GM12878 (cell line): ENCODE measurements at regions not wholly inside any gene's neighbourhood (a gene's known extent, or its start where the extent isn't known, plus 50 kb on each side); places are given as distances from the start of the nearest gene placed in this dataset.

Experiments
- ATAC-seq: fragments of 200-7000 bp; cut with Tn5 transposase; 3 replicates; pipeline ENCODE4 v1.9.1; 2020; ENCODE audit warnings: mild to moderate bottlenecking, moderate library complexity
- BruUV-seq: library from RNA; stranded (reverse); fragments of 400-500 nt; replicated peaks from 2 replicates; lab custom pipeline; 2021; lab: Mats Ljungman, UMichigan
- CTCF ChIA-PET: fragments of 300-600 bp; sonication (Branson Sonifier 250); formaldehyde crosslinking; extraction: SDS; loops from one replicate; lab custom pipeline; 2021; ENCODE audit warnings: inconsistent platforms; lab: Yijun Ruan, JAX
- POLR2A ChIA-PET: fragments of 350-600 bp; formaldehyde crosslinking; extraction: SDS; loops from one replicate; lab custom pipeline; 2021; ENCODE audit warnings: inconsistent platforms; lab: Charles Lee
- RAD21 ChIA-PET: fragments of 300-600 bp; sonication (Branson Sonifier 250); formaldehyde crosslinking; loops from one replicate; lab custom pipeline; 2023; ENCODE audit warnings: antibody characterized with exemption; ENCODE audit not compliant: unreplicated experiment; lab: Charles Lee
- SMC1A ChIA-PET: fragments of 300-600 bp; sonication (Branson Sonifier 250); formaldehyde crosslinking; loops from one replicate; lab custom pipeline; 2023; ENCODE audit not compliant: unreplicated experiment, uncharacterized antibody; lab: Charles Lee
- DNase-seq: peaks from one replicate; pipeline ENCODE4 v3.0.0-alpha.2; 2011; ENCODE audit warnings: low read depth, low spot score
- FAIRE-seq: peaks from 3 replicates; lab custom pipeline; 2011; peaks lifted over from hg19 to GRCh38; lab: Jason Lieb, UNC
- H2AFZ ChIP-seq: 2 replicates; pipeline ENCODE4 v1.6.0; 2011; ENCODE audit warnings: low read depth, low read length, control low read depth; ENCODE audit not compliant: control insufficient read depth
- H3K27ac ChIP-seq: 2 replicates; pipeline ENCODE4 v1.5.1; 2011; ENCODE audit warnings: control low read depth; ENCODE audit not compliant: control insufficient read depth, insufficient read depth
- H3K27me3 ChIP-seq, 2 experiments: replicated peaks in 1 of 2; 2 replicates each; pipeline versions ENCODE4 v1.6.0 to v1.6.1; 2011; ENCODE audit warnings: low read length in 1 of 2; ENCODE audit not compliant: control insufficient read depth in 2 of 2, insufficient read depth in 2 of 2
- H3K36me3 ChIP-seq, 2 experiments: 2 replicates each; pipeline ENCODE4 v1.5.1; 2011; ENCODE audit warnings: low read length in 1 of 2; ENCODE audit not compliant: control insufficient read depth in 2 of 2, insufficient read depth in 2 of 2
- H3K4me1 ChIP-seq: 2 replicates; pipeline ENCODE4 v1.6.1; 2011; ENCODE audit warnings: mild to moderate bottlenecking, low read length, moderate library complexity, mixed read lengths; ENCODE audit not compliant: control insufficient read depth, insufficient read depth
- H3K4me2 ChIP-seq: 2 replicates; pipeline ENCODE4 v1.6.0; 2011; ENCODE audit warnings: control low read depth; ENCODE audit not compliant: control insufficient read depth, insufficient read depth
- H3K4me3 ChIP-seq: fragments of 200-600 bp; sonication (generic); 2 replicates; pipeline ENCODE4 v1.5.1; 2016
- H3K79me2 ChIP-seq: 2 replicates; pipeline ENCODE4 v1.6.0; 2011; ENCODE audit warnings: low read length; ENCODE audit not compliant: control insufficient read depth, insufficient read depth
- H3K9ac ChIP-seq: 2 replicates; pipeline ENCODE4 v1.8.0; 2011; ENCODE audit warnings: low read length, control low read depth, mixed read lengths; ENCODE audit not compliant: control insufficient read depth, insufficient read depth
- H3K9me3 ChIP-seq: replicated peaks from 3 replicates; pipeline ENCODE4 v1.5.1; 2011; ENCODE audit warnings: mild to moderate bottlenecking, low read length; ENCODE audit not compliant: control insufficient read depth, insufficient read depth
- H4K20me1 ChIP-seq: 2 replicates; pipeline ENCODE4 v1.6.0; 2011; ENCODE audit not compliant: control insufficient read depth, insufficient read depth
- BRCA1 ChIP-seq: IDR thresholded peaks from 2 replicates; pipeline ENCODE4 v1.6.1; 2011; ENCODE audit warnings: low read depth, low read length, improper control_type of control experiment
- CBFB ChIP-seq: IDR thresholded peaks from 2 replicates; pipeline ENCODE4 v1.6.1; 2016; ENCODE audit warnings: antibody characterized with exemption, low read depth
- CEBPB ChIP-seq, 2 experiments: fragments of 150-350 bp in 1 of 2; IDR thresholded peaks; 2 replicates each; pipeline ENCODE4 v1.6.1; 2012 to 2014; ENCODE audit warnings: low read depth in 2 of 2, low read length in 2 of 2, borderline replicate concordance in 1 of 2, inconsistent platforms in 1 of 2
- CREB1 ChIP-seq: IDR thresholded peaks from 2 replicates; pipeline ENCODE4 v1.6.1; 2012; ENCODE audit warnings: low read depth, mild to moderate bottlenecking, inconsistent platforms
- HDGF ChIP-seq: fragments of 450-650 bp; IDR thresholded peaks from 2 replicates; pipeline ENCODE4 v1.6.1; 2016; ENCODE audit warnings: antibody characterized with exemption
- HSF1 ChIP-seq: fragments of 150-350 bp; IDR thresholded peaks from 2 replicates; pipeline ENCODE4 v1.6.1; 2014; ENCODE audit warnings: mild to moderate bottlenecking, low read depth, low read length
- KAT2A ChIP-seq: conservative IDR thresholded peaks from 2 replicates; pipeline ENCODE4 v1.6.1; 2011; ENCODE audit warnings: low read depth, low read length; ENCODE audit not compliant: control insufficient read depth
- NBN ChIP-seq: fragments of 450-650 bp; IDR thresholded peaks from 2 replicates; pipeline ENCODE4 v1.6.1; 2016
- PAX8 ChIP-seq: fragments of 450-650 bp; IDR thresholded peaks from 2 replicates; pipeline ENCODE4 v1.6.1; 2017; ENCODE audit warnings: mild to moderate bottlenecking, moderate library complexity
- RCOR1 ChIP-seq: conservative IDR thresholded peaks from 2 replicates; pipeline ENCODE4 v1.6.1; 2012; ENCODE audit warnings: low read depth, low read length, improper control_type of control experiment
- SKIL ChIP-seq: fragments of 450-650 bp; IDR thresholded peaks from 2 replicates; pipeline ENCODE4 v1.6.1; 2017; ENCODE audit warnings: mild to moderate bottlenecking, low read depth, inconsistent platforms; ENCODE audit not compliant: poor library complexity, severe bottlenecking
- SMAD5 ChIP-seq: IDR thresholded peaks from 2 replicates; pipeline ENCODE4 v1.6.1; 2016; ENCODE audit warnings: antibody characterized with exemption, low read depth
- TARDBP ChIP-seq: IDR thresholded peaks from 2 replicates; pipeline ENCODE4 v1.6.1; 2016; ENCODE audit warnings: borderline replicate concordance
- YBX1 ChIP-seq: fragments of 450-650 bp; IDR thresholded peaks from 2 replicates; pipeline ENCODE4 v1.6.1; 2016; ENCODE audit warnings: antibody characterized with exemption
- ZBED1 ChIP-seq: IDR thresholded peaks from 2 replicates; pipeline ENCODE4 v1.6.1; 2016; ENCODE audit warnings: borderline replicate concordance
- ZBTB11 ChIP-seq: fragments of 450-650 bp; formaldehyde crosslinking; IDR thresholded peaks from 2 replicates; pipeline ENCODE4 v1.5.0; 2022; ENCODE audit warnings: mild to moderate bottlenecking, missing genetic modification characterization
- ZBTB4 ChIP-seq: fragments of 450-650 bp; formaldehyde crosslinking; IDR thresholded peaks from 2 replicates; pipeline ENCODE4 v1.4.0; 2022; ENCODE audit warnings: mild to moderate bottlenecking, moderate library complexity
- ZNF622 ChIP-seq: fragments of 450-650 bp; IDR thresholded peaks from 2 replicates; pipeline ENCODE4 v1.6.1; 2017; ENCODE audit warnings: mild to moderate bottlenecking, inconsistent platforms
- WGBS: methylation state at CpG from one replicate; pipeline ENCODE4 v1.1.6; 2016; ENCODE audit warnings: low lambda C conversion rate; ENCODE audit not compliant: insufficient replicate concordance, insufficient coverage; ENCODE audit errors: missing lambda C conversion rate; 5-methylcytosine and 5-hydroxymethylcytosine counted together
- in situ Hi-C: fragments of 300-500 bp; cut with MboI; formaldehyde crosslinking; loops from 9 replicates; pipeline ENCODE4 v1.14.3; 2018; ENCODE audit warnings: mixed read lengths
- intact Hi-C: fragments of 100-400 bp; cut with micrococcal nuclease; formaldehyde crosslinking; loops from one replicate; pipeline ENCODE4 v1.14.2; 2022; ENCODE audit not compliant: unreplicated experiment

GRCh38 chr6:23097566-23097965 is 528.2 kb downstream of the HDGFL1 start:
- no peak for ATAC-seq
- no peak for TF ChIP-seq ZBED1
- TF ChIP-seq ZBTB11, result no peak
- no peak for TF ChIP-seq PAX8
- no peak for TF ChIP-seq BRCA1
- TF ChIP-seq CREB1, result no peak
- TF ChIP-seq ZNF622, result no peak
- TF ChIP-seq TARDBP, result no peak
- no peak for TF ChIP-seq RCOR1
- TF ChIP-seq SKIL, result no peak
- no peak for TF ChIP-seq KAT2A
- no peak for TF ChIP-seq ZBTB4 (CRISPR knock-in tag)
- TF ChIP-seq CBFB, result no peak
- TF ChIP-seq CEBPB (IDR thresholded peaks at IDR 0.05; ENCODE audit: borderline replicate concordance in 1 of 2, low read depth in 2 of 2, low read length in 2 of 2), result no peak
- no peak for TF ChIP-seq HDGF
- no peak for TF ChIP-seq YBX1
- no peak for TF ChIP-seq NBN
- no peak for TF ChIP-seq HSF1
- TF ChIP-seq SMAD5, result no peak
- TF ChIP-seq, all 136 proteins: peak for 0
- no peak overlapping the region for H3K9ac ChIP-seq
- FAIRE-seq, result no peak
- ChIA-PET CTCF (no interaction called here), RAD21 (no interaction called here), POLR2A (no interaction called here), SMC1A (no interaction called here)
- no peaks in the 10 kb centered on the region for H4K20me1 ChIP-seq
- H2AFZ ChIP-seq, result no peak overlapping the region
- intact Hi-C loops (no loop called here), in situ Hi-C loops (no loop called here)
- WGBS, result 0% methylated on average over 2 of the region's 2 CpGs
- no TSS peak for BruUV-seq
- H3K27ac ChIP-seq, result no peak overlapping the region
- no peaks in the 10 kb centered on the region for H3K79me2 ChIP-seq
- no peak for DNase-seq
- no peak overlapping the region for H3K4me3 ChIP-seq
- no peaks in the 10 kb centered on the region for H3K9me3 ChIP-seq
- H3K27me3 ChIP-seq, result no peaks in the 10 kb centered on the region
- H3K36me3 ChIP-seq, result no peaks in the 10 kb centered on the region
- H3K4me2 ChIP-seq, result no peak overlapping the region
- no peaks in the 10 kb centered on the region for H3K4me1 ChIP-seq
